GM10248 (cell line): ENCODE measurements at regions not wholly inside any gene's neighbourhood (a gene's known extent, or its start where the extent isn't known, plus 50 kb on each side); places are given as distances from the start of the nearest gene placed in this dataset.
A peak's percentile ranks its signal among the peaks of the same experiment; 100 is the strongest.

Source experiments
- CTCF ChIA-PET: fragments of 300-600 bp; sonication (Branson Sonifier 250); formaldehyde crosslinking; extraction: SDS; loops from one replicate; lab custom pipeline; 2021; ENCODE audit warnings: antibody characterized with exemption; lab: Yijun Ruan, JAX
- POLR2A ChIA-PET: fragments of 350-650 bp; sonication (Branson Sonifier 250); formaldehyde crosslinking; extraction: SDS; loops from one replicate; lab custom pipeline; 2020; ENCODE audit warnings: antibody characterized with exemption; lab: Yijun Ruan, JAX
- DNase-seq: peaks from one replicate; pipeline ENCODE4 v3.0.0; 2012; ENCODE audit errors: extremely low spot score
- TF ChIP-seq, protein P1 (sequence below): IDR thresholded peaks from 2 replicates; pipeline ENCODE4 v1.5.1; 2012; ENCODE audit warnings: mild to moderate bottlenecking, low read depth; ENCODE audit errors: extremely low read depth, missing control alignments, control extremely low read depth

DNA sequence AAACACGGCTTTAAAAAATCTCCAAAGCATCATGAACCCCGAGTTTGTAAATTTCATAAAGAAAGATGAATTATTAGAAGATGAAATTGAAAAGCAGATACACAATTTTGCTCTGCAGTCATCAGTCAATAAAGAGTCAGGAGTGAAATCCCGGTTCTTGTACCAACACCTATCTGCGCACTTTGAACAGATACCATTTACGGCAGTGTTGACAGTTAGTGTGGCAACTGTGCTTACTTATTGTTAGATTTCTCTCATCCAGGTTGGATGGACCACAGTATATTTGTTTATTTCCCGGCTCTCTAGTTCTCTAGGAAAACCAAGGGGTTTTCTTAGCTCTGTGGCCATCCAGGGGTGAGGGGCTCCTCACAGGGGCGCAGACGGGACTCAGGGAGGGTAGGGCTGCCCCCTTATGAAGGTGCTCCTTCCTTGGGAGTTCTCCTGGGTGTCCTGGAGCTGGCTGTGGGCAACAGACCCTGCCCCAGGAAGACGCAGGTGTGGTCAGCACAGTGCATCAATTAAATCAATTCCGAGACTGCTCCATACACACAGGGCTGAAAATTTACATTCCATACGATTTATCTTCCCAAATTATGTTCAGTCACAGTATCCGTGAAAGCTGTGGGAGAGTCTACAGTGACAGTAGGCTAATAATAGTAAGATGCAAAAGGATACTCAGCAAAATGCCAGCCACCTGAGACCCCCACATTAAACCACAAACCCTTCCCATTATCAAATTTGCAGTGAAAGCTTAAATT is 107.0 kb upstream of the C1QTNF9B start:
- POLR2A ChIA-PET: no interaction called here

DNA sequence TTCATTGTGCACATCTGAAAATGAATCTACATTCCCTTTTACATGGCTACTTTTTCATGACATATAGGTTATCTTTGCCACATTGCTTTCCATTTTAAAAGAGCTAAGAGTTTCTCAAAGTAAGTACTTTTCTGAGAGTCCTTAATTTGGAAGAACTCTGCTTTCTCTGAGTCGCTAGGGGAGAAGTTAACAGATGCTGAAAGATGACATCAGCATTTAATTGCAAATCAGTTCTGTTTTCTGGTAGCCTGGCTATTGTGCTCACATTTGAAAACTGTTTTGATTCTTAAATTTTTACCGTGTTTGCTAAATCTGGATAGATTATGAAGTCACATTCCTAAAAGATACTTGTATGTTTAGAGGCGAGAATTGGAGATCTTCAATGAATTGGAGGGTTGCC is 107.7 kb upstream of the C1QTNF9B start:
- ChIA-PET POLR2A (no interaction called here), CTCF (interaction anchor here (0.8 to 3.6 kb wide), 8 partner anchors 12 to 214 kb away, joined by 3 to 9 read pairs (median 4); no protein-coding TSS in a partner anchor)
- TF ChIP-seq, protein P1, sequence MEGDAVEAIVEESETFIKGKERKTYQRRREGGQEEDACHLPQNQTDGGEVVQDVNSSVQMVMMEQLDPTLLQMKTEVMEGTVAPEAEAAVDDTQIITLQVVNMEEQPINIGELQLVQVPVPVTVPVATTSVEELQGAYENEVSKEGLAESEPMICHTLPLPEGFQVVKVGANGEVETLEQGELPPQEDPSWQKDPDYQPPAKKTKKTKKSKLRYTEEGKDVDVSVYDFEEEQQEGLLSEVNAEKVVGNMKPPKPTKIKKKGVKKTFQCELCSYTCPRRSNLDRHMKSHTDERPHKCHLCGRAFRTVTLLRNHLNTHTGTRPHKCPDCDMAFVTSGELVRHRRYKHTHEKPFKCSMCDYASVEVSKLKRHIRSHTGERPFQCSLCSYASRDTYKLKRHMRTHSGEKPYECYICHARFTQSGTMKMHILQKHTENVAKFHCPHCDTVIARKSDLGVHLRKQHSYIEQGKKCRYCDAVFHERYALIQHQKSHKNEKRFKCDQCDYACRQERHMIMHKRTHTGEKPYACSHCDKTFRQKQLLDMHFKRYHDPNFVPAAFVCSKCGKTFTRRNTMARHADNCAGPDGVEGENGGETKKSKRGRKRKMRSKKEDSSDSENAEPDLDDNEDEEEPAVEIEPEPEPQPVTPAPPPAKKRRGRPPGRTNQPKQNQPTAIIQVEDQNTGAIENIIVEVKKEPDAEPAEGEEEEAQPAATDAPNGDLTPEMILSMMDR: no peak
- DNase-seq: no peak

More for the DNA sequence above, 107.0 kb upstream of the C1QTNF9B start:
- DNase-seq: no peak
- TF ChIP-seq, protein P1: no peak
- CTCF ChIA-PET: interaction anchor here (1.1 to 3.6 kb wide), 3 partner anchors 12 to 15 kb away, joined by 3 to 9 read pairs (median 4); no protein-coding TSS in a partner anchor

DNA sequence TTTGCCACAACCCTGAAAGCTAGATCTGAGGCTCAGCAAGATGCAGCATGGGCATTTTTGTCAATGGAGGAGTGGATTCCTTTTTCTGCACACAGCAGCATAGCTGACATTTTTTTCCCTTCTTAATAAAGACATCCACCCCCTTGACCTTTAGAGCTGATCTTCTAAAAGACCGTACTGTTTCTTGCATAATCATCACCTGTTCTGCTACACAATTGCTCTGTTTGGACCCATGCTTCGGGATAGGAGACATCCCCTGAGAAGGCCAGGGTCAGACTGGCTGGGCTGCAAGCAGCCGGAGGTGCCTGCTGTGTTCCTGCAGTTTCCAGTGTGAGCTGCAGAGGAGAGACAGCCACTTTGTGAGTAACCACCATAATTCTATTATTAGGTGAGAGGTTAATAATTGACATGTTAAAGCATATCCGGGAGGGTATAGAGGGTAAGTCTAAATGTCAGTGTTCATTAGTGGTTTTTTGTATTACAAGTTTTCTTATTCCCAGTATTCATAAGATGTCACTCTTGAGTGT is 108.5 kb upstream of the C1QTNF9B start:
- ChIA-PET CTCF (interaction anchor here (0.8 to 3.6 kb wide), 8 partner anchors 11 to 213 kb away, joined by 3 to 9 read pairs (median 4); no protein-coding TSS in a partner anchor), POLR2A (no interaction called here)
- TF ChIP-seq, protein P1: no peak
- DNase-seq: peak; percentile 51

DNA sequence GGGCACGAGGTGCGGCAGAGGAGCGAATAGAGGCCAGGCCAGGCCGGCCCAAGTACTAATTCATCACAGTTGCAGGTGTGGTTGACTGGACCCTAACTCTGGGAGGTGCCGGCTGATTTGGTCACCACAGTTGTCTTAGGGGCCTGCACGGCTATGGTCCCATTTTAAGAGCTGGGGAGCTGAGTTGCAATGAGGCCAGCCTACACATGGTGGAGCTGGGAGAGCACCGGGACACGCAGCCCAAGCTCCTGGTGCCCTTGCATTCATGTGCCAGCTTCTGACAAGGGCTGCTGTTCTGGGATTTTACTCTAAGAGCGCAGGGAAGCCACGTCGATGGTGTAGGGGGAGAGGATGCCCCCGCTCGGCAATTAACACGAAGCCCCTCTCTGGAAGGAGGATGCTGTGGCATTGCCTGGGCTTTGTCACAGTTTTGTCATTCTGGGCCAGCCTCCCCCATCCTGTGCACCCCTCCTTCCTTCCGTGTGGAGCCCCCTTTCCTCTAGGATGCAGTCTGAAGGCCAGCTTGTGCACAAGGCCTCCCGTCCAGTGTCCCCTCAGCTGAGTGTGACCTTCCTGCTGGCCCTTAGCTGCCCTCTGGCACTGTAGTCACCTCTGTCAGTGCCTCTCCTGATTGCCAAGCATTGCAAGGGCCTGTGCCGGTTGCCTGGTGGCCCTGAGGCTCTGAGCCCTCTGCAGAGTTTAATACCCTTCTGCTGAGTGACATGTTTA is 109.4 kb upstream of the C1QTNF9B start:
- TF ChIP-seq, protein P1: no peak
- ChIA-PET POLR2A (no interaction called here), CTCF (interaction anchor here (1.2 to 3.6 kb wide), 6 partner anchors 13 to 85 kb away, joined by 3 to 26 read pairs (median 8); no protein-coding TSS in a partner anchor)
- DNase-seq: no peak

DNA sequence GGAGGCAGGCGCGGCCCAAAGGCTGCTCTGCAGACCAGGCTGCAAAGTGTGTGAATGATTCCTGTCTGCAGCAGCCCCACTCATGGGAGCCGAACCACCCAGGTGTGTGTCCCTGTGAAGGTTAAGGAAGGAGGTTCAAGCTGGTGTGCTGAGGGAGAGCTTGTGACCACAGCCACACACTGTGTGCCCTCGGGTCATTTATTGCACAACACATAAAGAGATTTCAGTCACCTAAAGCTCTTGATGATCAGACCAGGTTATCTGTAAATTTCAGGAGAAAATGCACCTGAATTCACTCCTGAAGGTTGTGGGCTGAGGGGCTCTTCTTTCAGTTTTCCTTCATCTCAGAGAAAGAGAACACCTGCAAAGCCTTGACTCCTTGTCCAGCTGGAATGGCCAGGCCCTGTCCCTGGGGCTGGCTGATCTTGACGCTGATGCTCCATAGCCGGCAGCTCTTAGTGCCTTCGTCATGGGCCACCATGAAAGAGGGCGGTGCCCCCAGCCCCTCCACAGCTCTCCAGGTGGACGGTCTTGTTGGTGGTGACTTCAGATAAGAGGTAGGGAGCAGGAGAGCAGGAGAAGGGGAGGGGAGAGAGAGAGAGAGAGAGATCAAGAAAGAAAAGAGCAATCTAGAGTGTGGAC is 110.8 kb upstream of the C1QTNF9B start:
- no peak for DNase-seq
- ChIA-PET POLR2A (no interaction called here), CTCF (interaction anchor here (1.2 to 3.6 kb wide), 6 partner anchors 8 to 218 kb away, joined by 3 to 26 read pairs (median 6); no protein-coding TSS in a partner anchor)
- TF ChIP-seq, protein P1: no peak

DNA sequence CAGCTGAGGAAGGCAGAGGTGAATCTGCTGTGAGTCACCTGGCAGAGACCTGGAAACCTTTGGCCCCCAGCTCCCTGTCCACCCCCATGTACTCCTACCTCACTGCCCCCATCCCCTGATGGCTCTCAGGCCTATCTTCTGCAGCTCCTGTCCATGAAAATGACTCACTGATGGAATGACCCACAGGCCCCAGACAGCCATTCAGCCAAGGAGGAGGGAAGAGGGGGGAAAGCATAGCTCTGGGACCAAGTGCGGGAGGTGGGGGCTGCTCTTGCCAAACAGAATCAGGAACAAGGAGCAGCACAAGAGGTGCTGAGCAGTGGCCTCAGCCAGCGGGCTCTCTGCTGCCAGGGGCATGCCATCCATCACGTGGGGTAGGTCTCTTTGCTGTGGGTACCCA is 111.4 kb upstream of the C1QTNF9B start:
- TF ChIP-seq, protein P1: no peak
- POLR2A ChIA-PET: no interaction called here
- DNase-seq: no peak
- CTCF ChIA-PET: interaction anchor here (1.3 to 2.5 kb wide), 4 partner anchors 8 to 220 kb away, joined by 4 to 26 read pairs (median 5); no protein-coding TSS in a partner anchor
